NCI-H146 (cell line): ENCODE measurements at regions not wholly inside any gene's neighbourhood (a gene's known extent, or its start where the extent isn't known, plus 50 kb on each side); places are given as distances from the start of the nearest gene placed in this dataset.
"Not testable (repeated sequence)": the region's sequence is repeated elsewhere in the genome, so short reads cannot be mapped to it uniquely, and the experiment has no call there.

ENCODE experiments used
- DNase-seq: peaks from one replicate; lab custom pipeline; 2025; lab: John Stamatoyannopoulos, UW

DNA sequence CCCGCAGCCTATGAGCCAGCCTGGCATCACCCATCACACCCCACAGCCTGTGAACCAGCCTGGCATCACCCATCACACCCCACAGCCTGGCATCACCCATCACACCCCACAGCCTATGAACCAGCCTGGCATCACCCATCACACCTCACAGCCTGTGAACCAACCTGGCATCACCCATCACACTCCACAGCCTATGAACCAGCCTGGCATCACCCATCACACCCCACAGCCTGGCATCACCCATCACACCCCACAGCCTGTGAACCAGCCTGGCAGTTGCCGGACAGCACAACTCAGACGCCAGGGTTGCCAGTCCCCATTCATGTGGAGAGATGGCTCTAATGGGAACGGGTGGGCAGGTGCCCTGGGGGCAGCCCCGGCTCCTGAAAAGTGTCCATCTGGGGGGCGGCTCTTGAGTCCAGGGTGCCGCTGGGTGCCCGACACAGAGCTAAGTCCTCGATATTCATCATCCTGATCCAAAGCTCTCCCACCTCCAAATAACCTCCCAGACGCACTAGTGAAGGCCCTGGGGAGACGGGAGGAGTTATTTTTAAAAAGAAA, 116.9 kb upstream of the AFDN start:
- not testable (repeated sequence) for DNase-seq

DNA sequence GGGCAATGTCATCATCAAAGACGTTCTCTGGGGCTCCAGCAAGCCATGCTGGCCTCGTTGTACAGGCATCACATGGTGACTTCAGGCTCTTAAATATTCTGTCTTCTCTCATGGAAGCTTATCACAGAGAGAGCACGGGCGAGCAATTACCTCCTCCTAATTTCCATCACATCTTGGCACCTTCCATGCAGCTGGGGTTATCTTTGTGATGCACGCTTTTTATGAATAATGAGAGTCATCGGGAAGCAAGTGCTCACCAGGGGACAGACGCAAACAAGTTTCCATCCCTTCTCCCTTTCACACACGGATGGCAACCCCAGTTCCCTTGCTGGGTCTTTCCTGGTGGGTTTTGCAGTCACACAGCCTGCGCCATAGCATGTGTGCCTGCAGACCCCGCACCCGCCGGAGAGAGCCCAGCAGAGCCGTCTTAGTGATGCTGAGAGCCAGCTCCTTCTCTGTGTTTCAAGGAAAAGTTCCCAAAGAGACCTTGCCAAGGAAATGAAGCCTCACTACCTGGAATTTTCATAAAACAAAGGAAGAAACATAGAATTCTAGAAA, 116.3 kb upstream of the AFDN start:
- DNase-seq = no peak

DNA sequence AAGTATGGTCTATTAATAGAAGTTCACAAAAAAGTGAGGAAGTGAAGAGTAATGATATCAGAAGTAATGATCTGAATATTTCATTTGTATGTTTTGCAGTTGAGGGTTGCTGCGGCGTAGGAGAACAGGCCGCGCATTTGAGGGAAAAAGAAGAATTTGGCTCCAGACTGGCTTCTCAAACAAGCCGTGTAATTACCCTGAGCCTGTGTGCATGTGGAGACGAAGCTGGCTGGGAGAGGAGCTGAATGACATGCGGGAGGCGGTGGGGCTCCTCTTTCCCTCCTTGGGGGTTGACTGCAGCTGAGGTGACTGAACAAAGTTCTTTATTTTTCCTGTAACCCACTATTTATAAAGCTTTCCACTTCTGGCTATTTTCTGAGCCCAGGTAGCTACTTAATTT, 115.5 kb upstream of the AFDN start:
- no peak for DNase-seq

DNA sequence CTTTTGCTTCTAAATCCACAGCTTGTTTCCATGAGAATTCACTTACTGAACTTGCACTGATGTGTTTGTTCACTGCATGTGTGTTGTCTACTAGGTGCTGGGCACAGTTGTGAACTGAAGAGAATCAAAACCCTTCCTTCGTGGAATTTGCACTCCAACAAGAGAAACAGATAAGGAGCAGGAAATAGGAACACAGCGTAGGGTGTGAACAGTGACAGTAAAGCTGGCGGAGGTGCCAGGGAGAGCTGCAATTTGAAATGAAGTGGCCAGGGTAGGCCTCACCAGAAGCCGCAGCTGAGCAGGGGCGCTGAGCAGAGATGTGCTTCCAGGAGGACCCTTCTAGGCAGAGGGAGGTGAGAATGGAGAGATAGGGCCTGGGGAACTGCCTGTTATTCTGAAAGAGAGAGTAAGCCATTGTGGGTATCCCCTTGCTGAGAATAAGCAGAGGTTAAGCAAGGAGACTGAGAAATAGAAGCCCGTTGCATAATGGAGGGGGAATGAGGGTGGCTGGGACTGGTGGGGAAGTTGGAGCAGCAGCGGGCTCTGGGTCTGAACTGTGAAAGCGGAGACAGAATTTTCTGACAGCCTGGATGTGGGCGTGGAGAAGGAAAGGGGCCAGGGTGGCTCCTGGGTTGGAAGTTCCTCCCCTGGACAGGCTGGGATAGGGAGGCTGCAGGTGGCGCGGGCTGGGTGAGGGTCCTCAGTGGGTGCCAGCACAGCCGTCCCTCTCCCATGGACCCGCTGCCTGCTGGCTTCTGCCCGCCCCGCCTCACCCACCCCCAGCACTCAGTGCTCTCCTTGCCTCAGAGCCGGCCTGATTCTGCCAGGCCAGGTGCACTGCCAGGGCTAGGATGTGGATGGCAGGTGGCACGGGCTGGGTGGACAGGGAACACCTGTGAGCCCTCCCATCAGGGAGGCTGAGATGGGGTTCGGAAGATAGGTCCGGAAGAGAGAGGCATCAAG, 114.7 kb upstream of the AFDN start:
- no peak for DNase-seq

DNA sequence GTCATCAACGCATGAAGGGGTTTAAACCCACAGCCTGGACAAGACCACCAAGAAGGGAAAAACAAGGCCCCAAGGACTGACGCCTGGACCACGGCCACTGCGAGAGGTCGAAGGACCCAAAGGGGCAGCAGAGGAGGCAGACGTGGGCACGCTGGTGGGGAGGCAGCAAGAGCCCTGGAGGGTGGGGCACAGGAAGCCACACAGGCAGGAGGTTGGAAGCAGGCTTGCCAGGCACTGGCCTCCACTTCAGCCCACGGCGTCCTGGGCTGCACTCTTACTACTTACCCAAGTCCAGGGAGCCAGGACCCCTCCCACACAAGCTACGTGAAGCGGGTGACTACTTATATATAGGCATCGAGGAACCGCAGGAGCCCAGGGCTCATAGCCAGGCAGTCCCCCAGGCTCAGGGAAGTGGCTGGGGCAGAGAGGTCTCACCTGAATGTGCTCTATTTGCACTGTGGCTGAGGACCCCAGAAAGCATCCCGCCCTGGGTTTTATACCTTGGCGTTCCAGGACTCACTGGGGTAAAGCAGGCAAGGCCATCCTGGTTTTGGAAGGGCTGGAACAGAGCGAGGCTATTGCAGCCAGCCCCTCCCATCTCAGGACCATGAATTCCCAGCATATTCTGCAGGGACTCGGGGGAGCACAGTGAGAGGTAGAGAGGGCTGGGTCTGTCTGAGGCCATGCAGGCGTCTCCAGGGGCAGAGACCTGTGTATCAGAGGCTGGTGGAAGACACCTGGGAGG, 113.8 kb upstream of the AFDN start:
- DNase-seq = no peak

DNA sequence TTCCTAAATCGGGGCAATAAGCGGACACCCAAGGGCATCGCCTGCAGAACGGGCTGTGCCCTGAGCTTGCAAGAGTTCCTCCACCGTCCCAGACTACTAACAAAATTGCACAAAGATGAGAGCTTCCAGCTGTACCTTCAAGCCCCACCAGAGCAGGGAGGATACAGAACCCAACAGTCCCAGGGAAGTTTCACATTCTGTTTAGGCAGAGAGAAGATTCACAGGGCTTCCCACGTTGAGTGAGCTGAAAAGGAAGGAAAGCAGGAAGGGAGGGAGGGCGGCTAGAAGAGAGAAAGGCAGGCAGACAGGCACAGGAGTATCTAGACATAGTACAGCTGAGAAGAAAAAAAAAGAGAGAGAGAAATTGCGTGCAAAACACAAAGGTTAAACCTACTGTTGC, 112.6 kb upstream of the AFDN start:
- DNase-seq = no peak

DNA sequence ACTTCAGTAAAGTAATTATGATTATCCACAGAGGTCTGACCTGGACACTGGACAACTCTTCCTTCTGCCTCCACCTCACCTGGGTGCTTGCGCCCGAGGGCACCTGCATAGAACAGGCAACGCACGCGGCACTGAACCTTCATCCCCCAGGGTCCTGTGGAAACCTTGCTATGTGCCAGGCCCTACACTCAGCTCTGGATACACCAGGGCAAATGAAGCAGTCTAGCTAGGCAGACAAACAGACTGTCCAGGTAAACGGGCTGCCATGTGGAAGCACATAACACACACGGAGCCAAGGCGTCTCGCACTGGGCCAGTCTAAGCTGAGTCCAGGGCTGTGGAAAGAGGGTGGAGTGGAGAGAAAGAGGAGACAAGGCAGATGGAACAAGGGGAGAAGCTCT, 109.3 kb upstream of the AFDN start:
- DNase-seq = no peak

DNA sequence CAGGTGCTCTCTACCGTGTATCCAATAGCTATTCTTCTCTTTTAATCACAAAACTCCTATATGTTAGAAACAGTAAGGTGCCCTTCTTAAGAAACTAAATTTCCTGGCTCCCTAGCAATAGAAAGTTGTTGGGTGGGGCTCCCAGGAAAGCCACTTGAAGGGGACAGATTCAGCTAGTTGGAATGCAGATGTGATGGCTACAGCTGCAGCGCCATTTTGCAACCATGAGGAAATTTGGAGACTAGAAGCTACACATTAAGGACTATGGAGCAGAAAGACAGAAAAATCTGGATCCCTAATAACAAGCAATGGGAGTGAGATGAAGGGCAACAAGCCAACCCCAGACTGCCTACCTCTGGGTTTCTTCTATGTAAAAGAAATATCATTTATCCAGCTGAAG, 108.8 kb upstream of the AFDN start:
- no peak for DNase-seq

DNA sequence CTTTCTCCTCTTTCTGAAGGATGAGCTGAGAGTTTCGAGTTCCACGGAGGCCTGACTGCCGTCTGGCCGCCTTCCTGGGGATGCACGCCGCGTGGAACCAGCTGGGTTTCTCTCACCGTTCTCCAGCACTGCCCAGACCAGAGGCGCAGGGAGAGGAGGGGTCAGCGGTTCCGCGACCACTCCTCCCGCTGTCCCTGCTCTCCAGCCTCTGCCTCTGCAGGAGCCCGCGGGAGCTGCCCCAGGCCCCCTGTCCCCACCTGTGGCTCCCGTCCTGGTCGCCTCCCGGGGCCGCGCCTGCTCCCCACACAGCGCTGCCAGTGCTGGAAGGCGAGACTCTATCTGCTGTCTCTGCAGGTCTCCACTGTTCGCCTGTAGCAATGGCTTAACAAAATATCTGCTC, 106.8 kb upstream of the AFDN start:
- DNase-seq = no peak

DNA sequence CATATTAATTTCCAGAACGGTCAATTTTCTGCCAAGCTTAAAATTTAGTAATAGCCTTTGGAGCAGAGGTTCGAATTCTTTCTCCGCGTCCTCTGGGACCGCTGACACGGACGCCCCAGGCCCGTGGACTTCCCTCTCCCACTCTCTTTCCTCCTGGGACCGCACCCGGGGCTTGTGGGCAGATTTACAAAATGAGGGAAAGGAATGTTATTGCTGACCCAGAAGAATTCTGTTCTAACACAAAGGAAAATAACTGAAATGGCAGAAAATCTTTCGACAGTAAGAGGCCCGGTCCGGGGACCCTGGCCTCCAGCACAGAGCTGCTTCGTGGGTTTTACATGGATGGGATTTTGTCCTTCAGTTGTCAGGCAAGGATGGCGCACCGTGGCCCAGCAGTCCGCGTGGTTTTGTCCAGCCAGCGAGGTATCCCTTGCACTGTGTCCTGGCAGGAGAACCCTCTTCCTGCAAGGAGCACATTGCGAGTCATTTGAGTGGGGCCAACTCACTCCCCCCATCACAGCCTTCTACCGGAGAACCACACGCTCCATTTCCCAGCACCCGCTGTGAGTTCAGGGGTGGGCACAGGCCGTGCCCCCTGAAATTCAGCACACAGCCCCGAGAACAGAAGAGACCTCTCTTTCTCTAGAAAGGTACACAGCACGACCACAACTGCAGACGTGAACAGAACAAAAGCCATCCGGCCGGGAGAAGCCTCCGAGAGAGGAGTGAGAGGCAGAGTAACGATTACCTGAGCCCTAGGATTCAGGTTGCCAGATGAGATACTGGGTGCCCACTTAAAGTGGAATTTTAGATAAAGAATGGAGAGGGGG, 106.0 kb upstream of the AFDN start:
- no peak for DNase-seq

DNA sequence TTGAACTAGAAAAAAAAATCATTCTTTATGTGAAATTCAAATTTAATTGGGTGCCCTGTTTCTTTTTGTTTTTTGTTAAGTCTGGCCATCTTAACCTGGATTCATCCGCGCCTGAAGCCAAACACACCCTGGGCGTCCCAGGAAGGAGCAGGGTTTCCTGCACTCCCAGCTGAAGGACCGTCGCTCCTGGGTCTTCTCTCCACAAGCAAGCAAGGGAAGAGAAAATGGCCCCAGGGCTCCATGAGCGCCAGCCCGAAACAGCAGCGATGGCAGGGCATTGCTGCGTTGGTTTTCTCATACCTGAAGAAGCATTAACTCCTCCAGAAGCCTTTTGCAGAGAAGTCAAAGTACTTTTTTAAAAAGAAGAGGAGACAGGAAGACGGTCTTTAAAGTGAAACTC, 105.4 kb upstream of the AFDN start:
- no peak for DNase-seq

DNA sequence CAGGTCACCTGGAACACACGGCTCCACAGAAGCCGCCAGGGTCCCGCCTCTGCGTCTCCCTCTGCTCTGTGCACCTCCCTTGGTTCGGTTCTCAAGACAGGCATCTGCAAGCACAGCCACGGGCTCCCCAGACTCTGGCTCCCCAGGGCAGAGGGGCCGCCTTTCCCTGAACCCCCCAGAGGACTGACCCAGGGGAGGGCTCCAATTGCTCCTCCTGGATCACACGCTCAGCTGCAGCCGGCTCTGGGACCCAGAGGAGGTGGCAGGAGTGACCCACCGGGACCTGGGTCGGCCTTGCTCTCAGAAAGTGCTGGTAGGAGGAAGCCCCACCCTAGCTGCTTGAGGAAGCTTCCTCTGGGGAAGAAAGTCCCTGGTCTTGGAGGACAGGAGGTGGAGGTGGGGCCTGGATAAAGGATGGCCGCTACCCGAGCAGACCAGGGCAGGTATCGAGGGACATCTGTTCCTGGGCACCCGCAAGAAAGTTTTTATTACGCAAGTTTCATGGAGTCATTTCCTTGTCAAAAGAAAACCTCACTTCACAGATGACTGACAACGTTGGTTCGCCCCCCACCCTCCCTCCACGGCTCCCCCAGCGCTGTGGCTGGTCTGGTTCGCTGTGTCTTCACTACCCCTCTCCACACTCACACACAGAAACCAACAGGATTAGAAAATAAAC, 103.9 kb upstream of the AFDN start:
- DNase-seq = no peak

DNA sequence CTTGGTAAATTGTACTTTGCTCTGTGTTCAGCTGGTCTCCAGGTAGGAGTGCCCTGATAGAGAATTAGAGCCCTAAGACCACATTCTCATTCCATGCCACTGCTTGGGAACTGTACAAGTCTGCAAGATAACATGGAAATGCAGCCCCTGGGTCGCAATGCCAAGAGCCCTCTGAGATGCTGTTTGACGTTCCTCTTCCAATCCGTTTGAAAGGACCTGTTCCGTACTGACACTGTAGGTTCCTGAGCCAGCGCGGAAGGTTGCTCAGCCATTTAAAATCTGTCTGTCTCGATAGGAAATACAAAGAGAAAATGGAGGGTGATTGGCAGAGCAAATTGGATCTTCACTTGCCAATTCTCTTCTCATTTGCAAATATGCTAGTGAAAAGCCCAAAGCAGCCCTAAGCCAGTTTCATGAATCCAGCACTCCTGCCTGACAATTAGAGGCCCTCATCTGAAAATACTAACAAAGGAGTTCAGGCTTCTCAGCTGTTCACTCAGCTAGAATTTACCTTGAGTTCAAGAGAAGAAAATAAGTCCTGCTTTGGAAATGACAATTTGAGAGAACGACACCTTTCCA, 100.6 kb upstream of the AFDN start:
- DNase-seq = no peak

DNA sequence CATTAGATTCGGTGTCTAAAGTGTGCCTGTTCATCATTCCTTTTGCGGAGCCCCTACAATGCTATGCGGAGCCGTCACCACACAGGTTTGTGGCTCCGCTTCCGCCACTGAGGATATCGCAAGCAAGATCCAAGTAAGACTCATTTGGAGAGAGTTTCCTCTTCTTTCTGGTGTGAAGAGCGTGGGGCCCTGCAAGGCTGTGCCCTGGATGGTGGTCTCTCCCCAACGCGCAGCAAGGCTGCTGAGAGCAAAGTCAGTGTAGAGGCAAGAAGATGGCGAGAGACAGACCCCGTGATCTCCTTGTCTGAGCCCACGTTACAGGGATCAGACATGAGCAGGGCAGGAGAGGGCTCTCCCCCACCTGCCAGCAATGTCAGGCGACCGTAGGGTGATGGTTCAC, 96.3 kb upstream of the AFDN start:
- DNase-seq = no peak

DNA sequence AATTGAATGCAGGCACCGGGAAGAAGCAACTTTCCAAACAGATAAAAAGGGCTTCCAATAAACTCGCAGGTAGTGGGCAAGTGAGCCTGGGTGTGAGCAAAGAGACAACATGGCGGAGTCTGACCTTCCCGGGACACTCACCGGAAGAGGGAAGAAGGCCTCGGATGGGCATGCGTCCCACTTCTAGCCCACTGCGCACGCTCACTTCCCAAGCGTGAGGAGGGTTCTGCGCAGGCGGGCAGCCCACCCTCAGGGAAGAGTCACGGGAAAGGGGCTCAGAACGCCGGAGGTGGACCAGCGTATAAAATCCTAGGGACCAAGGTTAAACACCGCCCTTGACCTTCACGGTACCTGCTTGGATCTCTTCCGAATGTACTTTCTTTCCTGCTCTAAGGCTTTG, 95.5 kb upstream of the AFDN start:
- DNase-seq = no peak

DNA sequence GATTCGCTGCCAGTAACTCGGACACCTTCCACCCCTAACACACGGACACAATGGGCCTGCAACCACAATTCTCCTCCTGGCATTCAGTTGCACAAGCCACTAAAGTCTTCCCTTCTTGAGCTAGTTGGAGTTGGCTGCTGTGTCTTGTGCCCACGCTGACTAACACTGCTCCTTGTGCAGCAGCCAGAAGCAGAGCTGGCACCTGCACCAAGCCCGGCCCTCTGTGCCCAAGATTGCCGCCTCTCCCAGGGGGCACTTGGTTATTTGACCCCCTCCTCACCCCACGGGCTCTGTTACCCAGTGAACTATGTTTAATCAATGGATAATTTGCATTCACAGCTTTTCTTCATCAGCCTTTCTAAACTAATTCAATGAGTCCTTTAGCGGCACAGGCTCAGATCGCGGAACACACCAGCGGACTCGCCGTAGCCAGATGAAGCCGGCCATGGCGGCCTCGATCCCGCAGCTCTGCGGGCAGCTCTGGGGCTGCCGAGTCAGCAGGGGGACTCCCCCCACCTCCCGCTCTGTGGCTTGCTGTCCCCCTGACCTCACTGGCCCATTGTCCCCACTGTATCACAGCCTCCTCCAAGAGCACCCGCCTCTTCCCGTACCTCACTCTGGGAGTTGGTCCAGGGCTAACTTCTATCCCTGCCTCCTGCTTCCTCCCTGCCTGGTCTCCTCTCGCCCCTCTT, 94.8 kb upstream of the AFDN start:
- DNase-seq = no peak

DNA sequence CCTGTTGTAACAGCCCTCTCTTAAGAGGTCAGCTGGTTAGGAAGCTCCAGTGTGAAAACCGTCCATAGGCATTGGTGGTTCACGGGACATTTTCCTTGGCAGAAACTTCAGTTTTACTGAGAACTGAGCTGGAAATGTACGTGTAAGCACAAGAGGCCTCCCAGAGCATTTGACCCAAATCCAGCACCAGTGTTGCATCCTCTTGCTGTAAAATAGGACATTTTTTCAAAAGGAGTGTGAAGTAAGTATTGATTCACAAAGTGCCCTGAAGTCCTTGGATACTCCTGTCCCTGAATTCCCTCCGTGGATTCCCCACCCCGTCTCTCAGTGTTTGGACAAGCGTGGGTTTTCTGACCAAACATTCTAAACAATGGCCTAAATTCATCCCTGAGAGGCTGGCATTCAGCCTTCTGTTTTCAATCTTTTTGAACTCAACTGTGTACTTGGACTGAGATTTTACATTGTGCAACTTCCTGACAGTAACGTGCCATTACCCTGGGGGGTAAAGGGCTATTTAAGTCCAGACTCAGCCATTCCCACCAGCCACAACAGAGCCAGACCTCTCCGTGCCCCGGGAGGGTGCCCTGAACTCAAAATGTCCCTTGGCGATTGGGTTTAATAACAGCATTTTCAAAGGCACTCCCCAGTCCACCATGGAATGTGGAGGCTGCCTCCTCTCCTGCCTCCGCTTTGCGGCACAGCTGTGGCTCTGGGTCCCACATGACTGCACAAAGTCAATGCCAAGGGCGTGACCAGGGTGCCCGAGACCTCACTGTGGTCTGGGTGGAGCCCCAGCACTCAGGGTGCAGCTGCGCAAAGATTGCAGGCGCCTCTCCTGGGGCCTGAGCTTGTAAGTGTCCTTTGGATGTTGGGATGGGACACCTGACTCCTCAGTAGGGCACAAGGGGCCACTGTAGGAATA, 92.7 kb upstream of the AFDN start:
- DNase-seq = no peak

DNA sequence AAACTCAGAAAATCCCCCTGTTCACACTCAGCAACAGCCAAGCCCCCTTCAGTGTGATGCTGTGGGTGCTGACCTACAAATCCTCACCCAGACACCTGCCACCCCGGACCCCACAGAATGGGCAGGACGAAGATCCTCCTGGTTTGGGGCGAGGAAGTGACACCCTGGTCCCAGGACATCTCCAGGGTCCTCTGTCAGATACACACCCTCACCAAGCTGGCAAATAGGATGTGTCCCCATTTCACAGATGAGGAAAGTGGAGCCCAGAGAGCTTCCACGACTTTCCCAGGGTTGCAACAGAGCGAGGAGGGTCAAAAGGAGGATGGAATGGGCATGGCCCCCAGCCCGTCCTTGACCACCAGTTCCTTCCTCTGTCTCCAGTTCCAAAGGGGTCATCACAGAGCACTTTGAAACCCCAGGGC, 92.0 kb upstream of the AFDN start:
- no peak for DNase-seq
